HG02981 (cell line): ENCODE measurements at regions not wholly inside any gene's neighbourhood (a gene's known extent, or its start where the extent isn't known, plus 50 kb on each side); places are given as distances from the start of the nearest gene placed in this dataset.
"Not testable (repeated sequence)": the region's sequence is repeated elsewhere in the genome, so short reads cannot be mapped to it uniquely, and the experiment has no call there.

Source experiments
- ATAC-seq: cut with Tn5 transposase; IDR thresholded peaks from one replicate; pipeline ENCODE4 v1.9.1; 2021; ENCODE audit warnings: mild to moderate bottlenecking, moderate library complexity; ENCODE audit not compliant: unreplicated experiment

- no peak for ATAC-seq
Observed at GRCh38 chr10:29882766-29883165, 176.6 kb downstream of the JCAD start.

GRCh38 chr10:29881811-29882210 is 177.6 kb downstream of the JCAD start:
- no peak for ATAC-seq

GRCh38 chr10:29881336-29881771 is 178.0 kb downstream of the JCAD start:
- ATAC-seq: no peak

DNA sequence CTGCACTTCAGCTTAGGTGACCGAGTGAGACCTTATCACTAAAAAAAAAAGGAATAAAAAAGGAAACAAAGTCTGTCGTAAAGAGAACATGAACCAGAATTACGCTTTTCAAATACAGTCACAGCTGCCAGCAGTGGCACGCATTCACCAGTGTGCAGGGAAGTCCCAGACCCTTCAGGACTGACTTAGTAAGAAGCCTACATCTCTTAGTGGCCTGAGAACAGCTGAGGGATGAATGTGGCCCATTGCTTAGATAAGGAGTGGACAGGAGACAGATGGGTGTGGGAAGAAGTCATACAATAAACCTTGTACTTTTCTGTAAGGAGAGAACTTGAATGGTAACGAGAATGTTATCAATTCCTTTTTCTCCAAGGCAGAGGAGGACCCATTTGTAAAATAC is 178.5 kb downstream of the JCAD start:
- no peak for ATAC-seq

GRCh38 chr10:29879862-29880261 is 179.5 kb downstream of the JCAD start:
- no peak for ATAC-seq

- no peak for ATAC-seq
Observed at GRCh38 chr10:29878492-29878891, 180.9 kb downstream of the JCAD start.

DNA sequence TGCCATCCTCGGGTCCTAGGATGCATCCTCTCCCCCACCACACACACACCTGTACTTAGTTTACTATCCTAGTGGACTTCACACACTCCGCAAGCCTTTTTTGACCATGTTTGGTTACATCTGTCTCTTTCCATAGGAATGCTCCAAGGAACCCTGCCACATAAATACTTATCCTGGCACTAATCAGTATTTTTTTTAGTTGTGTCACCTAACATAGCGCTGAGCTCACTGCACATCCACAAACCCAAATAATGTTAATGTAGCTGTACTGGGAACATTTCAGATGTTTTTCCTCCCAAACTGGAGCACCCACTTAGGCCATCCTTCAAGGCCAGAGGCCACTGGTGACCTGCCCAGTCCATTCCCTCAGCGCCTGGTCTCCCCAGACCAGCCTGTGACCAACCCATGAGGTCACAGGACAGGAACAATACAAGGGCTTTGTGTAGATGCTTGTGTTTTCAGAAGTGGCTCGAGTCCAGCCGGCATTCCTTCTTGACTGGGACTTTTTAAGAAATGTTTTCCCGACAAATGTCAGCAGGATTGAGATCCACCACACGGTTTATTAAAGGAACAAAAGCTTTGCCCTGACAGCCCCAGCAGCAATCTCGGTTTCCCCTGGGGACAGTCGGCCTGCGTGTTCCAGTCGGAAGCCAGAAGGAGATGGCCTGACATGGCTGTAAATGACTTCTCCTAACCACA is 181.4 kb downstream of the JCAD start:
- no peak for ATAC-seq

- ATAC-seq: no peak
Observed at GRCh38 chr10:29876008-29876555, 183.3 kb downstream of the JCAD start.

- no peak for ATAC-seq
Observed at GRCh38 chr10:29874606-29875269, 184.6 kb downstream of the JCAD start.

DNA sequence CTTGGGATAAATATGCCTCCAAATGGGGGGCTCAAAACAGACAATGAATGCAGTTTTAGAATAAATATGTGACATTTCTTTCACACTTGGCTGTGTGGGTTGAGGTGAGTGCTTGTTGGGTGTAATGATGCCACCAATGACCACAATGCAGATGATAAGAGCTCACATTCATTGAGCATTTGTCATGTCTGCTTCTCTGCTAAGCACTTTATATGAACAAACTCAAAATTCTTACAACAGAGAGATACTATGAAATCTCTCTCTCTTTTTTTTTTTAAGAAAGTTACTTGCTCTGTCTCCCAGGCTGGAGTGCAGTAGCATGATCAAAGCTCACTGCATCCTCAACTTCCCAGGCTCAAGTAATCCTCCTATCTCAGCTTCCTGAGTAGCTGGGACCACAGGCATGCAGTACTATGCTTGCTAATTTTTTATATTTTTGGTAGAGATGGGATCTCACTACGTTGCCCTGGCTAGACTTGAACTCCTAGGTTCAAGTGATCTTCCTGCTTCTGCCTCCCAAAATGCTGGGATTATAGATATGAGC is 185.4 kb downstream of the JCAD start:
- no peak for ATAC-seq

DNA sequence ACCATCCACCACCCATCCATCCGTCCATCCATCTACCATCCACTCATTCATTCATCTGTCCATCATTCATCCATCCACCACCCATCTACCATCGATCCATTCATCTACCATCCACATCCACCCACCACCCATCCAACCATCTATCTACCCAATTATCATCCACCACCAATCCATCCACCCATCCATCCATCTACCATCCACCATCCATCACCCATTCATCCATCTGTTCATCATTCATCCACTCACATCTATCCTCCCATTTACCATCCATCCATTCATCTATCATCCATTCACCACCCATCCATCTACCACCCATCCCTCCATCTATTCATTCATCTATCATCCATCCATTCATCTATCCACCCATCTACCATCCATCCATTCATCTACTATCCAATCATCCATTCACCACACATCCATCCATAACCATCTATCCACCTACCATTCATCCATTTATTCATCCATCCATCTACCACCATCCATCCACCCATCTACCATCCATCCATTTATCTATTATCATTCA is 188.8 kb downstream of the JCAD start:
- no peak for ATAC-seq

- ATAC-seq: no peak
Observed at GRCh38 chr10:29869593-29869992, 189.8 kb downstream of the JCAD start.

DNA sequence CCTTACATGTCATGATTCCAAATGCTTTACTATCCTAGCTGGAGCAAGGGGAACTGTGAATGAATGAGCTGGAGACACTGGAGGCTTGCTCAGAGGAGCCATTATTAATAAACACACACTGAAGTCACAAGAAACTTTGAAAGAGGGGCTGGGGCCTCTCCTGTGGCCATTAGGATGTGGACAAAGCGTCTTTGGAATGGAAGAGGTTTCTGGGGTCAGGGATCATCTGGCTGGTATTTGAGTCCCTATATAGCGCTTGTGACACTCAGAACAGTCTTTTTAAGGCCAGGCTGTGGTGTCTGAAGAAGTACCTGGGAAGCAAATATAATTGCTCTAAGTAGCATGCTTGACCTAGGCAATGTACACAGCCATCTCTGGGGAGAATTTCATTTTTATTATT is 193.0 kb downstream of the JCAD start:
- ATAC-seq: no peak

DNA sequence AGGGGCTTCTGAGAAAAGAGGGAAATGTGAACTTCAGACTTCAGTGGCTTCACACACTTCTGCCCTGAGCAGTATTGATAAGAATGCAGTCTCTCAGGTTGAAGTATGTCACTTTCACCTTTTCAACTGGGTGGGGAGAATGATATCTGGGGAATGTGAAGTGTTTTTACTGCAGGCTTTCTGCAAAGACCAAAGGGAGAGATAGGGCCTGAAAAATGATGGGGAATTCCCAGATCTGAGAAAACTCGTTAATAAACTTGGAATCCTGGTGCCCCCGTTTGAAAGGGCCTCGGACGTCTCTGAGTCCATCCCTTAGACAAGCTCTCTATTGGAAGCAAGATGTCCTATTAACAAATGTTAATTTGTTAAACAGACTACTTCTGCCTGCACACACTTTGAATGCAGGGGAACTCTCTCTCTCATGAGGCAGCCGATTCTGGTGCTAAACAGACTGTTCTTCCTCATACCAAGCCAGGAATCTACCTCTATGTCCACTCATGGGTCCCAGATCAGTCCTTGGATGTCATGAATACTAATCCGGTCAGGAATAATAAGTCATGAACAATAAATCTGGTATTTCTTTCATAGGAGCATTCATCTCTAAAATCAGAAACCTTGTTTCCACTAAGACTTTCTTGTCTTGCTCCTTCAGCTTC is 193.6 kb downstream of the JCAD start:
- ATAC-seq: no peak

DNA sequence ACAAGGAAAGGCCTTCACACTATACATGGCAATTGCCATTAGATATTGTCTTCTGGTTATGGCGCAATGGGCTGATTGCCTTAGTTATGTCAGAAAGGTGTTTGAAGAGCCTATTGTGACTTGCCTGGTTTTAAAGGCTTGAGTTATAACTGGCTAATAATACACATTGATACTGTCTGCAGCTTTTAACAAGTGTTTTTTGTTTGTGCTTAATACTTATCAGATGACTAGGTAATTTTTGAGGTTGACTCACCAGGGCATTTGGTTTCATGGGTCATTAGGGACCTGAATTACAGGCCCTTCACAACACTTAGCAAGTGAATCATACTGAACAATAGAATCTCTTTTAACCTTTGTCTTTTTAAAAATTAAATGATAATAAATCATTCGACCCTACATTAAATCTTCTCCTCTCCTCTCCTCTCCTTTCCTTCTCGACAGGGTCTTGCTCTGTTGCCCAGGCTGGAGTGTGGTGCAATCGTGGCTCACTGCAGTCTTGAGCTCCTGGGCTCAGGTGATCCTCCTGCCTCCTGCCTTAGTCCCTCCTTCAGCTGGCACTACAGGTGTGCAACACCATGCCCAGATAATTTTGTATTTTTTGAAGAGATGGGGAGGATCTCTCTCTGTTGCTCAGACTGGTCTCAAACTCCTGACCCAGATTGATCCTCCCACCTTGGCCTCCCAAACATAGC is 196.3 kb downstream of the JCAD start:
- ATAC-seq: no peak

DNA sequence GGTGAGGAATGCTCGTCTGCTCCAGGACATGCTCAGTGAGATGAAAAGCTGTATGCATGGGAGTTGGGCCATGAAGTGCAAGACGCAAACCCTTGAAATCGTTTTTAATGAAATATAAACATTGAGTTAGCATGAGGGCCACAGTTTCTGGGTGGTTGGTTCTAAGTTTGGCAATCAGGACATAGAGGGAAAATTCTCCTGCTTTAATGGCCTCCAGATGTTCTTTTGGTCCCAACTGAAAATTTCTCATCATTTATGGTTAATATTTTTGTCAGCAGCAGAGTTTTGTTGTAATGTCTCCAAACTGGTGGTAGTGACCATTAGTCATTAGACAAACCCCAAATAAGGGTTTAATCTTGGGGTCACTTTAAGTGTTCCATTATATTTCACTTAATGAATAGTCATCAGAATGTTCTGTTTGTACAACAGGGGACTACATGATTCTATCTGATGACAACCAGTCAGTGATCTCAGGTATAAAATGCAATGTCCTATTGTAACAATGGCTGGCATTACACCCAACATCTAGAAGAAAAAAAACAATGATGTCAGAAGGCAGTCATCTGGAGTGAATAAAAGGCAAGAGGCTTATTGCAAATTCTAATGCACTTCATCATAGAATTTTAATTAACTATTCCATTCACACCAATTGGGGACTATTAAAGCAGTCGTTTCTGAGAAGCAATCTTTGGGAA is 197.4 kb downstream of the JCAD start:
- ATAC-seq: no peak

GRCh38 chr10:29861231-29861630 is 198.2 kb downstream of the JCAD start:
- ATAC-seq: not testable (repeated sequence)

DNA sequence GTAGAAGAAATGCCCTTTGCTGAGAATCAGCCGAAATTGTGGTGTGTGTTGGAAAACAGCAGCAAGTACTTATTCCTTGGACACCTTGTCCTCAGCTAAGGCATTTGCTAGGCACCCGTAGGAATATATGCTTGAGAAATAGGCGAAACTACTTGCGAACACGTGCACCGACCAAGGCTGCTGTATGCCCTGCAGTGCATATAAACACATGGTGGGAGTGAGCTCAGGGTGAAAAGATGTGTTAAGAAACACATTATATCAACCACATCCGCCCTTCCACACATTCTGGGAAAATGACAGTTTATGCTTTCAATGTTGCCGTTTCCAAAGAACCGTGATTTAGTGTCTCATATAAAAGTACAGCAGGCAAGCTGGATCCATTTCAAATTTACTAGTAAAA is 199.2 kb downstream of the JCAD start:
- no peak for ATAC-seq

DNA sequence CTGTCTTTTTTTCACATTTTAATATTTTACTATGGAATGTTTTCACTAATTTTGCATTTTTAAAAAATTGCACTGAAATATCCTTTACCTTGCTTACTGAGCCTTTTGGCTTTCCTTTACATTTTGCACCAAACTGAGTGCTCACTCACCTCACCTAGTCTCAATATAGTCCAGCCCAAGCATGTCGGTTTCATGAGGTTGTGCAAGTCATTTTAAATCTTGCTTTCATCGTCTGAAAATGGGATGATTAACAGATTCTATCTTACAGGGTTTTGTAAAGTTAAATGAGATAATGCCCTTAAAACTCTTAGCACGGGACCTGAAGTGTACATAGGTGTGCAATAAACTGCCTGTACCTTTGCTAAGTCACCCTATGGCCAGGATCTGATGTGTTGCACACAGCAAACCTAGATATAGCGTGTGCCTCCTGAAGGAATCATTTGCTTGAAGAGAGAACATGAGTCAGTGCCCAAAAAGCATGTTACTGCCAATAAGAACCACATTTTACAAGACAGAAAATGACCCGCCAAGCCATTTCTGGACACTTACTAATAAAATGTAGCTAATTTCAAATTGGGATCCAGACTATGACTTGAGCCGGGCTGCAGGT is 199.8 kb downstream of the JCAD start:
- no peak for ATAC-seq
